Thoracic aorta (tissue), 2 donors: ENCODE measurements at regions not wholly inside any gene's neighbourhood (a gene's known extent, or its start where the extent isn't known, plus 50 kb on each side); places are given as distances from the start of the nearest gene placed in this dataset.

Experiments used
- ATAC-seq: fragments of 150-250 bp; one replicate; pipeline ENCODE4 v1.8.0; 2017; ENCODE audit warnings: low read depth; ENCODE audit not compliant: insufficient number of reproducible peaks, low FRiP score
- DNase-seq: peaks from one replicate; pipeline ENCODE4 v3.0.0-alpha.2; 2020; ENCODE audit warnings: low spot score
- H3K27ac ChIP-seq, 2 donors: fragments of 200-600 bp; sonication (generic); 1 replicate in 1 of 2; 2 replicates in 1 of 2; pipeline ENCODE4 v1.5.1; 2016; ENCODE audit warnings: mild to moderate bottlenecking in 2 of 2, moderate library complexity in 2 of 2
- H3K27me3 ChIP-seq: fragments of 200-600 bp; sonication (generic); replicated peaks from 2 replicates; pipeline ENCODE4 v1.6.0; 2016; ENCODE audit warnings: mild to moderate bottlenecking; ENCODE audit not compliant: insufficient read depth
- H3K36me3 ChIP-seq: fragments of 200-600 bp; sonication (generic); one replicate; pipeline ENCODE4 v1.5.1; 2016
- H3K4me1 ChIP-seq, 2 donors: fragments of 200-600 bp; sonication (generic); 1 replicate in 1 of 2; 2 replicates in 1 of 2; pipeline versions ENCODE4 v1.5.1 to v1.6.0; 2016; ENCODE audit warnings: low read depth in 2 of 2, mild to moderate bottlenecking in 1 of 2; ENCODE audit not compliant: control insufficient read depth in 1 of 2
- H3K4me3 ChIP-seq: fragments of 200-600 bp; sonication (generic); 2 replicates; pipeline ENCODE4 v1.5.1; 2016; ENCODE audit warnings: mild to moderate bottlenecking
- H3K9me3 ChIP-seq: fragments of 200-600 bp; sonication (generic); 2 replicates; pipeline ENCODE4 v1.5.1; 2016
- CTCF ChIP-seq: fragments of 200-600 bp; sonication (generic); IDR thresholded peaks from one replicate; pipeline ENCODE4 v1.5.1; 2019; ENCODE audit warnings: antibody characterized with exemption

GRCh38 chr4:24705016-24705753 is 90.2 kb upstream of the SOD3 start:
- ATAC-seq, result no peak
- no peak for TF ChIP-seq CTCF
- no peak for DNase-seq
- Histone ChIP-seq H3K4me3 (no peak overlapping the region), H3K36me3 (no peaks in the 10 kb centered on the region), H3K27me3 (no peaks in the 10 kb centered on the region), H3K4me1 (no peaks in the 10 kb centered on the region), H3K9me3 (no peaks in the 10 kb centered on the region), H3K27ac (no peak overlapping the region)

- no peaks in the 10 kb centered on the region for H3K36me3 ChIP-seq
- H3K27me3 ChIP-seq, result no peaks in the 10 kb centered on the region
- no peak overlapping the region for H3K4me3 ChIP-seq
- DNase-seq (no peak), ATAC-seq (no peak)
- no peaks in the 10 kb centered on the region for H3K4me1 ChIP-seq
- TF ChIP-seq CTCF, result no peak
- no peak overlapping the region for H3K27ac ChIP-seq
- peaks cover 13% of the 10 kb centered on the region for H3K9me3 ChIP-seq
Measured at GRCh38 chr4:24713604-24714003, 81.8 kb upstream of the SOD3 start.

- Histone ChIP-seq H3K27me3 (no peaks in the 10 kb centered on the region), H3K4me3 (no peak overlapping the region), H3K9me3 (peaks cover 10% of the 10 kb centered on the region), H3K27ac (no peak overlapping the region), H3K36me3 (no peaks in the 10 kb centered on the region), H3K4me1 (no peaks in the 10 kb centered on the region)
- ATAC-seq (no peak), DNase-seq (no peak)
- TF ChIP-seq CTCF, result no peak
Measured at GRCh38 chr4:24719615-24720014, 75.8 kb upstream of the SOD3 start.

- H3K4me1 ChIP-seq, result no peaks in the 10 kb centered on the region
- no peaks in the 10 kb centered on the region for H3K36me3 ChIP-seq
- no peak for DNase-seq
- H3K9me3 ChIP-seq, result peaks cover 2% of the 10 kb centered on the region
- no peak for TF ChIP-seq CTCF
- H3K27ac ChIP-seq, result no peak overlapping the region
- H3K4me3 ChIP-seq, result no peak overlapping the region
- ATAC-seq, result no peak
- no peaks in the 10 kb centered on the region for H3K27me3 ChIP-seq
Measured at GRCh38 chr4:24720436-24720835, 74.9 kb upstream of the SOD3 start.

- no peaks in the 10 kb centered on the region for H3K27me3 ChIP-seq
- no peak overlapping the region for H3K4me3 ChIP-seq
- ATAC-seq (no peak), DNase-seq (no peak)
- H3K9me3 ChIP-seq, result no peaks in the 10 kb centered on the region
- H3K27ac ChIP-seq, result no peak overlapping the region
- H3K36me3 ChIP-seq, result no peaks in the 10 kb centered on the region
- H3K4me1 ChIP-seq, result no peaks in the 10 kb centered on the region
- TF ChIP-seq CTCF, result no peak
Measured at GRCh38 chr4:24720979-24721378, 74.4 kb upstream of the SOD3 start.
